CD4-positive, alpha-beta T cell treated with Interleukin-1 beta for 1 hour (primary cell): ENCODE measurements at regions not wholly inside any gene's neighbourhood (a gene's known extent, or its start where the extent isn't known, plus 50 kb on each side); places are given as distances from the start of the nearest gene placed in this dataset.

Experiments used
- DNase-seq, 2 donors: peaks; one replicate each; pipeline ENCODE4 v3.0.0-alpha.2; 2020 to 2022

DNA sequence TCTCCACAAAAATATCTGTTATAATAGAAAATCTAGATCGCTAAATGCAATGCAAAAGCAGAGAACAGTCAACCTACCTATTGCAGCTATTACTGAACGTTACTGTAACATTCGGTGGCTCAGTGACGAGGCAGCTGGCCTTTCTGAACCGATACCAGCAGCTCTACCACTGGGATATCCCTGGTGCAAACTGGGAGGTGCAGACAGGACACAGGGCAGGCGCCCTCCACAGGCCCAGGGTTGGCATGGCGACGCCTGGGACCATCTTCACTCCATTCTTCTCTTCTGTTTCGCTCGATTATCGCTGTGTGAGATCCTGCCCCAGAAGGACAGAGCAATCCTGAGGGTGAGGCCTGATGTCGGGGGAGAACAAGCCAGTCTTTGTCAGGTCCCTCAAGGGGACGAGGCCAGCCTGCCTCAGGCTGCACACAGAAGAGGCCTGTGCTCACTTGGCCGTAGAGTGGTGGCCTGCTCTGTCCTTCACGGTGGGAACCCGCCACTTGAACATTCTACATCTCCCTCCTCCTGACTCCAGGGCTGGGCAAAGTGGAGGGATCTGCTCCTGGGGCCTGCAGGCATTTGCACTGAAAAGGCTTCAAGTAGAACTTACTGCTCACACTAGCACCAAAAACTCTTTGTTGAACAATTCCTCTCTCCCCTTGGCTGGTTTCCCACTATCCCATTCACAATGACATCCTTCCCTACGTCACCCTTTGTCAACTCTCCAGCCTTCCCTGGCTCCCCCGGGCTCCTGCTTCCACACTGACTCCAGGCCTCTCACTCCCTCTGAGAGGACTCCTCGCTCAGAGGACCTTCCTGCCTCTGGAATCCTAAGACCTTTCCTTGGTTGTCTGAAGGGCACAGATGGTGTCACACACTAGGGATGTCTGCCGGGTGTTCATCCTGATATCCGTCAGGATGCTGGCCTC lies 49.7 kb downstream of the CYRIA start:
- DNase-seq, result no peak

DNA sequence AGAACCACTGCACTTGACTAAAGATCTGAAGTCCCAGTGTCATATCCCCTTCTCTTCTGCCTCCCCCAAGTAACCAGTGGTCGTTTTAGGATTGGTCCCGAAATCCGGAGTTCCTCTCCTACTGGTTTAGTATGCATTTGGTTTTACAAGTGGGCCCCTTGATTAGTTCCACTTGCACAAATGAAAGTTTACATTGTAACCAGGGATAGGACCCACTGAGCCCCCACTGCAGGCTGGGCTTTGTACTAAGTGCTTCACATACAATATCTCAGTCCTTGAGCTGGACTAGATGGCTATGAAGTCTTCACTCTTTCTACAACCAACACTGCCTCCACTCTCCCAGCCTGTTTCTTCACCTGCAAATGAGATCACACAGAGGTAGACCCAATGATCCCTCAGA lies 50.4 kb downstream of the CYRIA start:
- no peak for DNase-seq

DNA sequence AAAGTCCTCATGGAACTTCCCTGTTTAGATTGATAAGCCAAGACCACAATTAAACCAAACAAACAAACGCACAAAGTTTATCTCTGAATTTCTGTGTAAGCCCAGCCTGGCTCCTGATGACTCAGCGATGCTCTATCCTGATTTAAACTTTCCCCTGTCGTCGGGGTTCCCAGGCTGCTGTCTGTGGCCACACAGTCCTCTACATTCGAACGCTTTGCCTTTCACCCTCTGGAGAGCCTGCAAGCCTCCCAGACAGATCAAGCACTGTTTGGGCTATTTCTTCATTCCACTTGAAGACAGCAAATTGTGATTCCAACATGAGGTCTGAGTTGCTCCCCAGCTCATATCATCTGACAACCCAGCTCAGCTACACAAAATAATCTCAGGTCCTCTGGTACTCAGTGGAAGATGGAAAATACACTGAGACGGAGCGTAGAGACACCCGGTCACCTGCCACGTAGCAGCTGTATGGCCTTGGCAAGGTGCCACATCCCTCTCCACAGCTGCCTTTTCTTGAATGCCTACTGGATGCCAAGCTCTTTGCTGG lies 51.2 kb downstream of the CYRIA start:
- no peak for DNase-seq

DNA sequence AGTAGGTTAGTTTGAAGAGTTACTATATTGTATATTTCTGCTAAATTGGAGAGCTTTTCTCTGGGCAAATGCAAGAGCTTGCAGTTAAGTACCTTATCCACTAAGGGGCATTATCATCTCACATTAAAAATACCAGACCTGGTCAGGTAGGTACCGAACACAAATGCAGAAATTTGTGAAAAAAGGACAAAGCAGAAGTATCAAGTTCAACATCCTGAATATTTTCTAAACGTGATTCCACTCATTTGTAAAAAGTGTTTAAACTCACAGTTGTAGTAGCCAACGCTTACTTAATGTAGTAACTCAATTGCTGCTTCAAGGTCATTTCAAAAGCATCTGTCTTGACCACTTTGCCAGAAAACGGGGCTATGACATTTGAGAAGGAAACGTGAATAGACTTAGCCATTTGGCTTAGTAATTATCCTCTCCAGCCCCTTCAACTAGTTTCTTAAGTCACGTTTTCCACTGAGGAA lies 52.1 kb downstream of the CYRIA start:
- no peak for DNase-seq

- no peak for DNase-seq
Observed at GRCh38 chr2:16612490-16612889, 53.1 kb downstream of the CYRIA start.

DNA sequence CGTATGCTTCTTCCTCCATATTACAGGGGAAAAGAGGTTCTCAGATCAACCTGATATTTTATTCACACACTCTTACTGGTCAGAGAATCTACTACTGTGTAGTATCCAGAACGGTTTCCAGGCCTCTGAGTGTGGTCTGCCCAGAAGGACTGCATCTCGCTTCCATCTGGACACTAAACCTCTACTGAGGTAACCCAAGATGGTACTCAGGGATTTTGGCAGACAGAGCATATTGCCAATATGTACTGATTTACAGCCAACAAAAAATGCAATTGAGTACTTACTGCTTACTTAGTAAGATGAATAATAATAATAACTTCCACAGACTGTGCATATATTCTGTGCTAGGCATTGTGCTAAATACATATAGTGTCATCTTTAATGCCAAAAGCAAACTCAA lies 55.8 kb downstream of the CYRIA start:
- no peak for DNase-seq

- DNase-seq, result peak; percentile 79 to 81
Observed at GRCh38 chr2:16608661-16609643, 56.7 kb downstream of the CYRIA start.

GRCh38 chr2:16607301-16607700 lies 58.3 kb downstream of the CYRIA start:
- no peak for DNase-seq

GRCh38 chr2:16604236-16604635 lies 61.4 kb downstream of the CYRIA start:
- no peak for DNase-seq

DNA sequence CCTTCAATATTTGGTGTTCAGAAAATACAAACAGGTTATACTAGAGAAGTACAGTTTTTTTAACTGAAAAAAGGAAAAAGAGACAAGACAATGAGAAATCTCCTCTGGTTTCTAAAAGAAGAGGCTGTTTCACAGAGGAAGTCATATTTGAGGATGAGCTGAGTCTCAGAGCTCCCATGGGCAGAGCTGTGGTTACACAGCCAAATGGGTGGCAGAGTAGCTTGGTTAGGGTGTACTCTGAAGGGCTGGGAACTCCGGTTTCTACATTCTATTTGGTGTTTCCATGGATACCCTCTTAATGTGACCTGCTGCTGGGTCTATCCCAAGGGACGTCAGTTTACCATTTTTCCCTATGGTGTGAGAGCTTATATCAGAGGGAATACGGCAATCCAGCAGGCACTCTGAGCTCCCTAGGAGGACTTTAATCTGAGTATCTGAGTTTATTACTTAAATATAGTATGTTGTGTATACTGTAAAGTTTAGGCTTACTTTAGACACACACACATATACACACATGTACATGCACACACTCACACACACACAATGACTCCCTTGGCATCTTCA lies 74.2 kb downstream of the CYRIA start:
- no peak for DNase-seq

- DNase-seq, result no peak
Observed at GRCh38 chr2:16589465-16589864, 76.2 kb downstream of the CYRIA start.

- no peak for DNase-seq
Observed at GRCh38 chr2:16588565-16588964, 77.1 kb downstream of the CYRIA start.

DNA sequence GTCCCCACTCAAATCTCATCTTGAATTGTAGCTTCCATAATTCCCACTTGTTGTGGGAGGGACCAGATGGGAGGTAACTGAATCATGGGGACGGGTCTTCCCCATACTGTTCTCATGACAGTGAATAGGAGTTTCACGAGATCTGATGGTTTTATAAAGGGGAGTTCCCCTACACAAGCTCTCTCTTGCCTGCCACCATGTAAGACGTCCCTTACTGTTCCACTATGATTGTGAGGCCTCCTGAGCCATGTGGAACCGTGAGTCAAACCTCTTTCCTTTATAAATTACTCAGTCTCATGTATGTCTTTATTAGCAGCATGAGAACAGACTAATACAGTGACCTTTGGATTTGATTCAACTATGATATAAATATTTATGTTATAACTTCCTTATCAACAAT lies 78.0 kb downstream of the CYRIA start:
- no peak for DNase-seq

DNA sequence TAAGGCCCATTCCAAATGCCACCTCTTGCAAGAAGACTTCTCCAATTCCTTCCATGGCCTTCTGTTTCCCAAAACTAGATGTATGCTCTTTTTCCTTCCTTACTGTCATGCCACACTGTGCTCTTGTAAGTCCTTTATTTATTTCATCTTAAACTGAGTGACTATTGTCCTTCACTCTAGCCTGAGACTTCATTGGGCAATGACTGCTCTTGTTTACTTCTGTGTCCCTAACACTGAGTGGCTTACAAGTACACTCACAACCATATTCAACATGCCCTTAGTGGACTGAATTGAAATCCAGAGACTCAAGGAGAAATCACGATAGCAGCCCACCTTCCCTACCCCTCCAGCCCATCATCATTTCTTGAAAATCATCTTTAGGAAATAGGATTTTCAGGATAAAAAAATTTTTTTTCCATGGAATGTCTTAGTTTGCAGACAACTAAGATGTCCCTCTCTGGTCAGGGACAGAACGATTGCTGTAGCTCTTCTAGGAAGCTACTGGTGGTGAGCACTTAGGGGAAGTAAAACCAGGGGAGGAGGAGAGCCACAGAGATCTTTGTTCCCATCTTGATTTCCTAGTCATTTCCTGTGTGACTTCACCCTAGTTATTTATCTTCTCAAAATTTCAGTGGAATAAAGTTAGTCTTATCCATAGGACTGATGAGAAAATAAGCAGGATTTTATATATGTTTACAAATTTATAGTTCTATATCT lies 80.7 kb downstream of the CYRIA start:
- DNase-seq, result no peak

- DNase-seq, result no peak
Observed at GRCh38 chr2:16584084-16584483, 81.5 kb downstream of the CYRIA start.

GRCh38 chr2:16581241-16581640 lies 84.4 kb downstream of the CYRIA start:
- DNase-seq, result no peak

- DNase-seq, result no peak
Observed at GRCh38 chr2:16578081-16578480, 87.6 kb downstream of the CYRIA start.

DNA sequence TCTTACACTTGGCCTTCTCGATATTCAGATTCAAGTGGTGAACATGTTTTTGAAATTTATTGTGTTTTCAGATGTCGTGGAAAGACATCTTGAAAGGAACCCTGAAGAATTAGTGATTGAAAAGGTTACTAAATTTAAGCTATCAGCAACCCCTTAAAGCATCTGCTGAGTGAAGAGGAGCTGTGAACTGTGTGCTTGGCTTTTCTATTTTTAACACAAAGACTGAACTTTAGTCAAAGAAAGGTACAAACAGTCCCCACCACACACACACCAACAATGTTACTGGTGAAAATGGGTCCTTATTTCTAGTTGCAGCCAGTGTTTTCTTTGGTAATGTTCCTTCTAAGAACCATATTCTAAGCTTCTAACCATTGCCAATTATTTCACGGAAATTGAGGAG lies 95.1 kb downstream of the CYRIA start:
- DNase-seq, result no peak

DNA sequence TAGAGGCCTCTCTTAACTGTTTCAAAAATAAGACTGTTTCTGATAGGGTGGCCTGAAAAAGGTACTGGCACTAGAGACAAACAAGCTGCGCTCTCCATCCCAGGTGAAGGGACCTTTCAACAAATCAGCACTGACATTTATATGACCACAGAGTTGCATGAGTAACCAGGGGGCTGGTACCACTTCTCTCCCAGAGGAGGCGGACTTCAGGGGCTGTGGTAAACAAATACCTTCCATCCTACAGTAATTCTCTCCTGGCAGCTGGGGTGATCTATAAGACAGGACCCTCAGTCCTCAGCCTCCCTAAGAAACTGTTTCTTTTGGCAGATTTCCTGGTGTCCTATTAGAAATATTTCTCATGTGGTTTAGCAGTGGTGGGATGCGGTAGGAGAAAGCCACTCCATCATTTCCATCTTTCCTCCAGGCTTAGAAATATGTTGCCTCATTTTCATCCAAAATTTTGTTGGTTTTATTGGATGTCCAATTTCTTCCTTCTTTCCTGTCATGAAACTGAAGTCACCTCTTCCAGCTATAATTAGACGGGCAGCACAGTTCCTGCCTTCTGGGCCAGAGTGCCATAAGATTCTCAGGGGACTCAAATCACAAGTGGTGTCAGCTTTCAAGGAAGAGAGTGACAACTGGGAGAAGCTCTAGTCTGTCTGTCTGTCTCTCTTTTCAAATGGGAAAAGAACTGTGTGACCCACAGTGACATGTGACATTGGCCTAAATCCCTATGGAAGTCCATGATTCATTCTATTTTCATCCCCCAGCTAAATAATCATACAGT lies 96.4 kb downstream of the CYRIA start:
- DNase-seq, result no peak

GRCh38 chr2:16566701-16567100 lies 98.9 kb downstream of the CYRIA start:
- DNase-seq, result no peak

GRCh38 chr2:16565481-16565880 lies 100.2 kb downstream of the CYRIA start:
- no peak for DNase-seq
